Limb (tissue), 2 donors: ENCODE measurements at regions not wholly inside any gene's neighbourhood (a gene's known extent, or its start where the extent isn't known, plus 50 kb on each side); places are given as distances from the start of the nearest gene placed in this dataset.
"Not testable (repeated sequence)": the region's sequence is repeated elsewhere in the genome, so short reads cannot be mapped to it uniquely, and the experiment has no call there.

ENCODE experiments used
- DNase-seq, 2 donors: peaks; one replicate each; pipeline ENCODE4 v3.0.0-alpha.2; 2016; ENCODE audit errors: extremely low spot score in 2 of 2

- DNase-seq = no peak
These were observed 52.4 kb downstream of the ELAPOR2 start for GRCh38 chr7:87007038-87007437.

GRCh38 chr7:87004956-87005355, 54.5 kb downstream of the ELAPOR2 start:
- no peak for DNase-seq

DNA sequence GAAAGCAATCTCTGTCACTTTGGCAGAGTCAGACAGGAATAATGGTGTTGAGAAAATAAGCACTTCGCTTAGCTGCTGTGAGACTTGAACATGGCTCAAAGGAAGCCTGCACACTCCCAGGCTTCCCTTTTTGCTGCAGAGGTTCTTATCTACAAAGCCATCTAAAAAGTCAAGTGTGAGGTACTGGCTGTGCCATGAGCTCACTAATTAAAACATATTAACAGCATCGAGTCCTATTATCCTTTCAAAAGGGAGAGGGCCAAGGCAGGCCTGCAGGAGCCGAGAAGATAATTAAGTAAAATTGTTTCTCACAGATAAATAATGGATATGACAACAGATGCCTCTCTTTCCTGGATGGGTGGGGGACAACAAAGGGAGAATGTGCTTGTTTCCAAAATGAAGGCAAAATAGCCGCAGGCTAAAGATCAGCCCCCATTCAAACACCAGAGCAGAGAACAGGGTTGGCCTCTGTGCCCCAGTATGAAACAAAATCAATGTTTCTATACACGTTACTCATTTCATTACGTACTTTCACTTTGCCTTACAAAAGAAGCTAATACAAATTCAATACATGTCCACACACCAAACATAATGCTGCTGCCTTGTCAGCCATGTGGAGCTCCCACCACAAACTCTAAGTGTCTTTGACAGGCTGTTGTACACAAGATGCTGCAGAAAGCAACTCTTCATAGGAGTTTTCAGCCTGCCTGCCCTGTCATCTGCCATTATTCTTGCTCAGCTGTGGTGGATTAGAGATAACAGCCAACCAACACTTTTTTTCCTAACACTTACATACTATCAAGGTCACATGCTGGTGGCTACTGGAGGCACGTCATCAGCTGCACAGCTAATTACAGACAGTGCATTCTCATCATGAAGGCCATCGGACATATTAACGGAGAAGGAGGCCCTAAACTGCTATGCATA, 55.3 kb downstream of the ELAPOR2 start:
- no peak for DNase-seq

- DNase-seq = peak; percentile 32 to 34
These were observed 58.2 kb downstream of the ELAPOR2 start for GRCh38 chr7:87001214-87001613.

DNA sequence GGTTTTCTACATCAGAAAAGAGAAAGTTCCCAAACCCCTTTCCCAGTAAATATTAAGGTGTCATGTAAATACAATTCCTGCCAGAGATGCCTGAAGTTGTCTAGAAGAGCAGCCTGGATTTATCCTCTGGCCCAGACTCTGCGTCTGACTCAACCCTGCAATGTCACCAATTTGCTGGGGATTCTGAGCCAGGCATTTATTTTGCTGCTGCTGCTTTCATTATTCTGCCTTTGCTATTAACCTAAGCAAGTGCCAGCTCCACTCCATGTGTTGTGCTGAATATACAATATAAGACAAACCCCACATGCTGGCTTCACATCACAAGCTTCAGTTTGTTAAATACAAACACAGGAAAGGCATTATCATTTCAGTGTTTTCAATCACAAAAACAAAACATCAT, 59.1 kb downstream of the ELAPOR2 start:
- DNase-seq = no peak

DNA sequence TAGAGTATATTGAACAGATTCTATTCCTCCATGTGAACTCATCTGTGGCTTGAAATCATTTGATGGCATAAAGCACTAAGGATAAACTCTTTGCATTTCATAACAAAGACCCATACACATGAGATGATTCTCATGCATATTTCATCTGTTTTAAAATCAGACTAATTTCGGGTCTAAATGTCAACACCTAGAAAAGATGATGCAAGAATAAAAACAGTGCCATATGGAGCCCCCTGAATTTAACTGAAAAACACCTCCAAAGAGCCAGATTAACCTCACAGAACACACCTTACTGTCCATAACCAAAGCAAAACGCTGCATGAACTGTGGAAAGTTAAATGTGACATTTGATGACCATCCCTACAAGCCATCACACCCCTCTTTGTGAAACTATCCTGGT, 59.7 kb downstream of the ELAPOR2 start:
- DNase-seq = no peak

- no peak for DNase-seq
These were observed 63.6 kb downstream of the ELAPOR2 start for GRCh38 chr7:86995814-86996213.

DNA sequence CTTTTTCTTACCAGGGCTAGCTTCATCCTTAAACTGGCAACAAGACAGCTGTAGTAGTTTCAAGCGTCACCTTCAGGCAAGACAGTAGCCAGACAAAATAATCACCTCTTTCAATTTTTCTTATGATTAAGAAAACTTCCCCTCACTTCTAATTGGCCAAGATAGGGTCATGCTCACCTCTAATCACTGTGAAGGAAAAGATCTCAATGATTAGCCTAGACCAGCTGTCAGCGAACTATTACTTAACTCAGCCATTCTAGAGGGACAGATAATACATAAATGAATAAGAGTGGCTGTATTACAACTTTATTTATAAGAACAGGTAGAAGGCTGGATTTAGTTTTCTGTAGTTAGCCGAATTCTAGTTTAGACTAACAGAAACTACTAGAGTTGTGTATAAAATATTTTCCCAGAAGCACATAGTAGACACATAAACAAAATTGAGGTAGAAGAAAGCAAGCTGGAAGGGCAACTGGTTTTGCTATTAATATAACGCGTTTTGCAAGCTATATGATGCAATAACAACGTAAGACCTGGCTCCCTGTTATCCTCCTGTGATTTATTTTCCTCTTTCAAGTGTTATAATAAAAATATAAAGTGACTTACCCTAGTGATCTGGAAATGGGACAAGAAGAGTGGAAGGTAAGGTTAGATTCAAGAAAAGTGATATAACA, 64.3 kb downstream of the ELAPOR2 start:
- DNase-seq = no peak

DNA sequence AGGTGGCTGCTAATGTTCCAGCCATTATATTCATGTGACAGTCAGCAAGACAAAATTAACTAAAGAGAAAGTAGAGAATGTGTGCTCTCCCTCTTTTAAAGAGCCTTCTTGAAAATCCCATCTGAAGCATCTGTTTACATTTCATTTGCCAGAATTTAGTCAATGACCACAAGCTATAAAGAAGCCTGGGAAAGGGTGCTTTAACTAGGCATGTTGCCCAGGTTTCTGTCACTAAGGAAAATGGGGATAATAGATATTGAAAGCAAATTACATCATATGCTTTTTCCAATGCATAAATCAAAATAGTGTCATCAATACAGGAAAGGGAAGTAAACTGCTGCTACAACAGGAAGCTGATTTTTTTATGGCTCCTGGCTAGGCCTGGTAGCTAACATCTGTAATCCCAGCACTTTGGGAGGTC, 67.7 kb downstream of the ELAPOR2 start:
- DNase-seq = no peak

- no peak for DNase-seq
These were observed 68.2 kb downstream of the ELAPOR2 start for GRCh38 chr7:86991093-86991769.

GRCh38 chr7:86989407-86989806, 70.0 kb downstream of the ELAPOR2 start:
- no peak for DNase-seq

DNA sequence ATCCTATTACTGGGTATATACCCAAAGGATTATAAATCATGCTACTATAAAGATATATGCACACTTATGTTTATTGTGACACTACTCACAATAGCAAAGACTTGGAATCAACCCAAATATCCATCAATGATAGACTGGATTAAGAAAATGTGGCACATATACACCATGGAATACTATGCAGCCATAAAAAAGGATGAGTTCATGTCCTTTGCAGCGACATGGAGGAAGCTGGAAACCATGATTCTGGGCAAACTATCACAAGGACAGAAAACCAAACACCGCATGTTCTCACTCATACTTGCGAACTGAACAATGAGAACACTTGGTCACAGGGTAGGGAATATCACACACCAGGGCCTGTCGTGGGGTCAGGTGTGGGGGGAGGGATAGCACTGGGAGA, 71.6 kb downstream of the ELAPOR2 start:
- not testable (repeated sequence) for DNase-seq

- not testable (repeated sequence) for DNase-seq
These were observed 72.1 kb downstream of the ELAPOR2 start for GRCh38 chr7:86987358-86987757.

- DNase-seq = not testable (repeated sequence)
These were observed 74.1 kb downstream of the ELAPOR2 start for GRCh38 chr7:86985342-86985741.

- DNase-seq = not testable (repeated sequence)
These were observed 75.8 kb downstream of the ELAPOR2 start for GRCh38 chr7:86983654-86984053.

GRCh38 chr7:86981937-86982336, 77.5 kb downstream of the ELAPOR2 start:
- not testable (repeated sequence) for DNase-seq

- DNase-seq = no peak
These were observed 78.3 kb downstream of the ELAPOR2 start for GRCh38 chr7:86981127-86981526.

- peak in 1 of 2 donors; percentile 12 for DNase-seq
These were observed 79.2 kb downstream of the ELAPOR2 start for GRCh38 chr7:86980223-86980622.

DNA sequence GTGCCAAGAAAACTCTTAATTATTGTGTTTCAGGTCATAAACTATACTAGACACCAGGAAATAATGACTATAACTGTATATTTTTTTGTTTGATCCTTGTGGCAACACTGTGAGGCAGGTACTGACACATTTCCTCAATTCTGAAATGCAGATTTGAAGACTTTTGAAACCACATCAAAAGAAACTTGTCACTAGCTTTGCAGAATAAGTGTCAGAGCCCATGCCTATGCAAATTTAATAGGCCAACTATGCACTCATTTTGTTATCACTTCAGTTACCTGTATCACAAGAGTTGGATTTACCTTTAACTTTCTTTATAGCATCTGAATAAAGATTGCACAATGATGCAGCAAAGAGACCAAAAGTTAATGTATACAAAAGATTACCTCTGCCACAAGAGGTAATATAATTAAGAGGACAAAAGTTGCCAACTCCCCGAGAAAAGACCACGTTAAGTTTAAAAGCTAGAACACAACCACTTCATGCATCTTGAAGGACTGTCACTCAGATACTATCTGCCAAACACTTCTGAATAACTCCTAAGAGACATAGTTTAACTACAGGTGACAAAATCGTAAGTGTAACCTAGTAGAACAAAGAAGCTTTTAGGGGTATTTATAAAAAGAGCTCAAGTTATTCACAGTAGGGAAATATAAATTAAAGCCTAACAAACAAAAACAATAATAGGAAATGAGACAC, 80.5 kb downstream of the ELAPOR2 start:
- DNase-seq = no peak

DNA sequence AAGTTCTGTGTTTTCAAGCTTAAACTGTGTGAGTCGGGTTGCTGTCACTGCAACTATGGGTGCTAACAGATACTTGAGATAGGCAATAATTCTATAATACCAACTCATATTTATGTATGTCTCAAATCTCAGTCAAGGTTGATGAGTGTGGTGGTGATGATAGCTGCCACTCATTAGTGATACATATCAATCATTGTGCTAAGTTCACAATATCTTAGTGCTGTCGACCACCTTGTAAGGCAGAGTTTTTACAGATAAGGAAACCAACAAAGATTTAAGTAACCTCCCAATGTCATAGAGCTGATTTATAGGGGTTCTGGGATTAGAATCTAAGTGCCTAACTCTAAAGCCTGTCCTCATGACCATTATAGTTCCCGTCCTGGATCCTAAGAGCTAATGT, 82.5 kb downstream of the ELAPOR2 start:
- DNase-seq = no peak

DNA sequence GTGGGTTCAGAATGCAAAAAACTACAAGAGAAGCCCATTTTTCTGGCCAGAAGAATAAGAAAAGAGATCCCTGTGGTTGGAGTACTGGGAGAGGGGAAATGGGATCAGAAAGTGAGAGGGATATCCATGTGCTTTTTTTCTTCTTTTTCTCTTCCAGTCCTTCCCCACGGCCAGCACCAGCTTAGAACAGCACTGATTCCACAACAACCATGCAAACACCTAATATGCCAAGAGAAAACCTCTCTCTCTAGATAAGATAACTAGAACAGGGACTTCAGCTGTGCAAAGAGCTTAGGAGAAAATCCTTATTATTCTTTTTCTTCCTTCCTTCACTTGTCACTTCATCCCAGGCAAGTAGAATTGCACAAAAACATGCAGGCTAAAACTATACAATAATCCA, 83.5 kb downstream of the ELAPOR2 start:
- DNase-seq = no peak
